Right atrium auricular region (tissue), 2 donors: ENCODE measurements at regions not wholly inside any gene's neighbourhood (a gene's known extent, or its start where the extent isn't known, plus 50 kb on each side); places are given as distances from the start of the nearest gene placed in this dataset.
"Not testable (repeated sequence)": the region's sequence is repeated elsewhere in the genome, so short reads cannot be mapped to it uniquely, and the experiment has no call there.

Experiments
- DNase-seq: peaks from one replicate; pipeline ENCODE4 v3.0.0-alpha.2; 2019; ENCODE audit warnings: low spot score
- H3K27ac ChIP-seq, 2 donors: fragments of 200-600 bp; sonication (generic); 1 replicate in 1 of 2; 2 replicates in 1 of 2; pipeline ENCODE4 v1.5.1; 2016 to 2019
- H3K27me3 ChIP-seq, 2 donors: fragments of 200-600 bp; sonication (generic); one replicate each; pipeline versions ENCODE4 v1.5.1 to v1.6.0; 2017 to 2019
- H3K36me3 ChIP-seq: fragments of 200-600 bp; sonication (generic); one replicate; pipeline ENCODE4 v1.5.1; 2016
- H3K4me1 ChIP-seq, 2 donors: fragments of 200-600 bp; sonication (generic); one replicate each; pipeline versions ENCODE4 v1.5.1 to v1.6.0; 2017 to 2019
- H3K4me3 ChIP-seq, 2 donors: fragments of 200-600 bp; sonication (generic); 1 replicate in 1 of 2; 2 replicates in 1 of 2; pipeline ENCODE4 v1.5.1; 2017 to 2019; ENCODE audit warnings: mild to moderate bottlenecking in 1 of 2, moderate library complexity in 1 of 2
- H3K9me3 ChIP-seq, 2 donors: fragments of 200-600 bp; sonication (generic); one replicate each; pipeline ENCODE4 v1.5.1; 2019
- CTCF ChIP-seq, 2 donors: fragments of 200-600 bp; sonication (generic); IDR thresholded peaks; one replicate each; pipeline ENCODE4 v1.5.1; 2019; ENCODE audit warnings: antibody characterized with exemption in 2 of 2

GRCh38 chr7:91357379-91357778, 93.1 kb downstream of the FZD1 start:
- no peaks in the 10 kb centered on the region for H3K4me1 ChIP-seq
- H3K27ac ChIP-seq: no peak overlapping the region
- no peaks in the 10 kb centered on the region for H3K9me3 ChIP-seq
- no peak for TF ChIP-seq CTCF (IDR thresholded peaks at IDR 0.05)
- H3K27me3 ChIP-seq: no peaks in the 10 kb centered on the region
- H3K36me3 ChIP-seq: no peaks in the 10 kb centered on the region
- no peak overlapping the region for H3K4me3 ChIP-seq
- no peak for DNase-seq

GRCh38 chr7:91357901-91358300, 93.7 kb downstream of the FZD1 start:
- no peaks in the 10 kb centered on the region for H3K36me3 ChIP-seq
- H3K4me1 ChIP-seq: no peaks in the 10 kb centered on the region
- DNase-seq: no peak
- no peaks in the 10 kb centered on the region for H3K9me3 ChIP-seq
- no peaks in the 10 kb centered on the region for H3K27me3 ChIP-seq
- H3K27ac ChIP-seq: no peak overlapping the region
- H3K4me3 ChIP-seq: no peak overlapping the region
- no peak for TF ChIP-seq CTCF (IDR thresholded peaks at IDR 0.05)

GRCh38 chr7:91358303-91358702, 94.1 kb downstream of the FZD1 start:
- H3K27ac ChIP-seq: no peak overlapping the region
- H3K9me3 ChIP-seq: no peaks in the 10 kb centered on the region
- no peaks in the 10 kb centered on the region for H3K36me3 ChIP-seq
- no peak for DNase-seq
- H3K4me3 ChIP-seq: no peak overlapping the region
- H3K4me1 ChIP-seq: no peaks in the 10 kb centered on the region
- H3K27me3 ChIP-seq: no peaks in the 10 kb centered on the region
- no peak for TF ChIP-seq CTCF (IDR thresholded peaks at IDR 0.05)

GRCh38 chr7:91365097-91365496, 100.9 kb downstream of the FZD1 start:
- H3K36me3 ChIP-seq, H3K27me3 ChIP-seq, H3K4me1 ChIP-seq, H3K4me3 ChIP-seq, DNase-seq, H3K27ac ChIP-seq, H3K9me3 ChIP-seq: not testable (repeated sequence)

- H3K9me3 ChIP-seq: no peaks in the 10 kb centered on the region
- no peaks in the 10 kb centered on the region for H3K36me3 ChIP-seq
- H3K27me3 ChIP-seq: no peaks in the 10 kb centered on the region
- no peak overlapping the region for H3K4me3 ChIP-seq
- DNase-seq: no peak
- no peaks in the 10 kb centered on the region for H3K4me1 ChIP-seq
- H3K27ac ChIP-seq: no peak overlapping the region
- no peak for TF ChIP-seq CTCF (IDR thresholded peaks at IDR 0.05)
These were observed 101.9 kb downstream of the FZD1 start for GRCh38 chr7:91366091-91366490.

- no peak for DNase-seq
- Histone ChIP-seq H3K4me1 (no peaks in the 10 kb centered on the region), H3K27ac (no peak overlapping the region), H3K27me3 (no peaks in the 10 kb centered on the region), H3K4me3 (no peak overlapping the region), H3K36me3 (no peaks in the 10 kb centered on the region), H3K9me3 (no peaks in the 10 kb centered on the region)
- TF ChIP-seq CTCF (IDR thresholded peaks at IDR 0.05): no peak
These were observed 103.8 kb downstream of the FZD1 start for GRCh38 chr7:91367812-91368578.
